H1 (cell line): ENCODE measurements at regions not wholly inside any gene's neighbourhood (a gene's known extent, or its start where the extent isn't known, plus 50 kb on each side); places are given as distances from the start of the nearest gene placed in this dataset.

Experiments
- CHD2 ChIP-seq: IDR thresholded peaks from 2 replicates; pipeline ENCODE4 v1.6.1; 2012; ENCODE audit warnings: low read length, improper control_type of control experiment
- EP300 ChIP-seq, 2 experiments: IDR thresholded peaks; 1 replicate in 1 of 2; 2 replicates in 1 of 2; pipeline ENCODE4 v1.6.1; 2011 to 2012; ENCODE audit warnings: low read depth in 2 of 2, low read length in 2 of 2, mild to moderate bottlenecking in 2 of 2, borderline replicate concordance in 1 of 2, inconsistent platforms in 1 of 2, moderate library complexity in 1 of 2
- TF ChIP-seq, protein P1 (sequence below), 3 experiments: IDR thresholded peaks; 1 replicate in 2 of 3; 2 replicates in 1 of 3; pipeline versions ENCODE4 v1.5.1 to v1.6.1; 2011; ENCODE audit warnings: low read length in 3 of 3, mild to moderate bottlenecking in 3 of 3, inconsistent platforms in 2 of 3, low read depth in 1 of 3, moderate library complexity in 1 of 3; ENCODE audit not compliant: insufficient read depth in 1 of 3; ENCODE audit errors: control extremely low read depth in 1 of 3
- TF ChIP-seq, protein P2 (sequence below): IDR thresholded peaks from 2 replicates; pipeline ENCODE4 v1.6.1; 2012; ENCODE audit warnings: inconsistent platforms

GRCh38 chr18:73768043-73768442 lies 379.6 kb downstream of the FBXO15 start:
- no peak for TF ChIP-seq CHD2
- TF ChIP-seq, protein P1, sequence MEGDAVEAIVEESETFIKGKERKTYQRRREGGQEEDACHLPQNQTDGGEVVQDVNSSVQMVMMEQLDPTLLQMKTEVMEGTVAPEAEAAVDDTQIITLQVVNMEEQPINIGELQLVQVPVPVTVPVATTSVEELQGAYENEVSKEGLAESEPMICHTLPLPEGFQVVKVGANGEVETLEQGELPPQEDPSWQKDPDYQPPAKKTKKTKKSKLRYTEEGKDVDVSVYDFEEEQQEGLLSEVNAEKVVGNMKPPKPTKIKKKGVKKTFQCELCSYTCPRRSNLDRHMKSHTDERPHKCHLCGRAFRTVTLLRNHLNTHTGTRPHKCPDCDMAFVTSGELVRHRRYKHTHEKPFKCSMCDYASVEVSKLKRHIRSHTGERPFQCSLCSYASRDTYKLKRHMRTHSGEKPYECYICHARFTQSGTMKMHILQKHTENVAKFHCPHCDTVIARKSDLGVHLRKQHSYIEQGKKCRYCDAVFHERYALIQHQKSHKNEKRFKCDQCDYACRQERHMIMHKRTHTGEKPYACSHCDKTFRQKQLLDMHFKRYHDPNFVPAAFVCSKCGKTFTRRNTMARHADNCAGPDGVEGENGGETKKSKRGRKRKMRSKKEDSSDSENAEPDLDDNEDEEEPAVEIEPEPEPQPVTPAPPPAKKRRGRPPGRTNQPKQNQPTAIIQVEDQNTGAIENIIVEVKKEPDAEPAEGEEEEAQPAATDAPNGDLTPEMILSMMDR (IDR thresholded peaks at IDR 0.05; ENCODE audit: control extremely low read depth in 1 of 3, insufficient read depth in 1 of 3, low read depth in 1 of 3, low read length in 3 of 3), result no peak
- TF ChIP-seq EP300 (IDR thresholded peaks at IDR 0.05; ENCODE audit: borderline replicate concordance in 1 of 2, low read depth in 2 of 2, low read length in 2 of 2), result no peak
- TF ChIP-seq, protein P2, sequence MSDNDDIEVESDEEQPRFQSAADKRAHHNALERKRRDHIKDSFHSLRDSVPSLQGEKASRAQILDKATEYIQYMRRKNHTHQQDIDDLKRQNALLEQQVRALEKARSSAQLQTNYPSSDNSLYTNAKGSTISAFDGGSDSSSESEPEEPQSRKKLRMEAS, result no peak
